Trophoblast cell (in vitro differentiated cells and primary cell): ENCODE measurements at regions not wholly inside any gene's neighbourhood (a gene's known extent, or its start where the extent isn't known, plus 50 kb on each side); places are given as distances from the start of the nearest gene placed in this dataset.
"Not testable (repeated sequence)": the region's sequence is repeated elsewhere in the genome, so short reads cannot be mapped to it uniquely, and the experiment has no call there.

Experiments used
- DNase-seq, 2 donors: peaks; one replicate each; pipeline ENCODE4 v3.0.0-alpha.2; 2016
- H2AFZ ChIP-seq: 2 replicates; pipeline ENCODE4 v1.6.1; 2013; ENCODE audit warnings: low read length, moderate library complexity, mild to moderate bottlenecking; ENCODE audit not compliant: insufficient read depth, poor library complexity
- H2AK5ac ChIP-seq: 2 replicates; pipeline ENCODE4 v1.6.1; 2013; ENCODE audit warnings: mild to moderate bottlenecking, low read length
- H2BK120ac ChIP-seq: 2 replicates; pipeline ENCODE4 v1.6.1; 2013; ENCODE audit warnings: low read length, mild to moderate bottlenecking, moderate library complexity; ENCODE audit not compliant: insufficient read depth, poor library complexity
- H2BK12ac ChIP-seq: 2 replicates; pipeline ENCODE4 v1.6.1; 2013; ENCODE audit warnings: mild to moderate bottlenecking, low read length, moderate library complexity
- H2BK5ac ChIP-seq: 2 replicates; pipeline ENCODE4 v1.6.1; 2013; ENCODE audit warnings: low read length, low read depth, moderate library complexity, mild to moderate bottlenecking; ENCODE audit not compliant: poor library complexity
- H3K14ac ChIP-seq: 2 replicates; pipeline ENCODE4 v1.6.1; 2013; ENCODE audit warnings: mild to moderate bottlenecking, low read length
- H3K18ac ChIP-seq: 2 replicates; pipeline ENCODE4 v1.6.1; 2013; ENCODE audit warnings: mild to moderate bottlenecking, low read length
- H3K23ac ChIP-seq: 2 replicates; pipeline ENCODE4 v1.6.1; 2013; ENCODE audit warnings: low read length
- H3K27ac ChIP-seq: 2 replicates; pipeline ENCODE4 v1.5.1; 2013; ENCODE audit warnings: low read depth, mild to moderate bottlenecking, inconsistent platforms, low read length, moderate library complexity
- H3K27me3 ChIP-seq: 2 replicates; pipeline ENCODE4 v1.6.1; 2013; ENCODE audit warnings: inconsistent platforms, mild to moderate bottlenecking, low read length, moderate library complexity; ENCODE audit not compliant: insufficient read depth
- H3K36me3 ChIP-seq, 2 experiments: 1 replicate in 1 of 2; 2 replicates in 1 of 2; pipeline ENCODE4 v1.6.1; 2013; ENCODE audit warnings: low read length in 2 of 2, mild to moderate bottlenecking in 2 of 2, moderate library complexity in 1 of 2; ENCODE audit not compliant: insufficient read depth in 2 of 2, control insufficient read depth in 1 of 2
- H3K4ac ChIP-seq: 2 replicates; pipeline ENCODE4 v1.6.1; 2013; ENCODE audit warnings: low read depth, mild to moderate bottlenecking, low read length, moderate library complexity
- H3K4me1 ChIP-seq, 2 experiments: 1 replicate in 1 of 2; 2 replicates in 1 of 2; pipeline ENCODE4 v1.6.1; 2013; ENCODE audit warnings: low read length in 2 of 2, mild to moderate bottlenecking in 2 of 2, moderate library complexity in 1 of 2; ENCODE audit not compliant: insufficient read depth in 2 of 2, control insufficient read depth in 1 of 2
- H3K4me2 ChIP-seq: 2 replicates; pipeline ENCODE4 v1.6.1; 2013; ENCODE audit warnings: inconsistent platforms, mild to moderate bottlenecking, low read length, moderate library complexity
- H3K4me3 ChIP-seq: 2 replicates; pipeline ENCODE4 v1.5.1; 2013; ENCODE audit warnings: mild to moderate bottlenecking, low read depth, low read length, inconsistent platforms
- H3K79me1 ChIP-seq: one replicate; pipeline ENCODE4 v1.6.1; 2013; ENCODE audit warnings: low read length
- H3K79me2 ChIP-seq: 2 replicates; pipeline ENCODE4 v1.6.1; 2013; ENCODE audit warnings: low read length, mild to moderate bottlenecking; ENCODE audit not compliant: control insufficient read depth, insufficient read depth, poor library complexity
- H3K9ac ChIP-seq: 2 replicates; pipeline ENCODE4 v1.6.1; 2013; ENCODE audit warnings: mild to moderate bottlenecking, low read length
- H3K9me3 ChIP-seq: 2 replicates; pipeline ENCODE4 v1.6.1; 2013; ENCODE audit warnings: low read depth, mild to moderate bottlenecking, control low read depth, inconsistent platforms, low read length; ENCODE audit not compliant: insufficient read depth
- H4K12ac ChIP-seq: 2 replicates; pipeline ENCODE4 v1.6.1; 2013; ENCODE audit warnings: low read depth, mild to moderate bottlenecking, low read length, moderate library complexity
- H4K8ac ChIP-seq: 2 replicates; pipeline ENCODE4 v1.6.1; 2013; ENCODE audit warnings: low read depth, mild to moderate bottlenecking, low read length, moderate library complexity
- H4K91ac ChIP-seq: one replicate; pipeline ENCODE4 v1.6.1; 2013; ENCODE audit warnings: low read depth, mild to moderate bottlenecking, low read length, moderate library complexity
- WGBS: extraction: QIAGEN DNeasy Blood & Tissue Kit; methylation state at CpG from one replicate; pipeline ENCODE4 v1.1.7; 2013; ENCODE audit warnings: missing lambda C conversion rate; ENCODE audit not compliant: insufficient read length, insufficient coverage; ENCODE audit errors: extremely low coverage; 5-methylcytosine and 5-hydroxymethylcytosine counted together

- not testable (repeated sequence) for H3K79me1 ChIP-seq, H2BK12ac ChIP-seq, H3K4me3 ChIP-seq, H3K9me3 ChIP-seq, H3K27me3 ChIP-seq, H2AFZ ChIP-seq, H4K8ac ChIP-seq, H3K4me2 ChIP-seq, H4K91ac ChIP-seq, H2AK5ac ChIP-seq, DNase-seq, H3K4me1 ChIP-seq, H3K4ac ChIP-seq, H2BK120ac ChIP-seq, H4K12ac ChIP-seq, H2BK5ac ChIP-seq, H3K14ac ChIP-seq, H3K9ac ChIP-seq, H3K23ac ChIP-seq, H3K36me3 ChIP-seq, H3K27ac ChIP-seq, H3K79me2 ChIP-seq, H3K18ac ChIP-seq
- WGBS: no CpG with 5 or more reads among the region's 2 CpGs
Observed at GRCh38 chr5:123280854-123281253, 142.3 kb downstream of the CEP120 start.

GRCh38 chr5:123279136-123279535 is 144.1 kb downstream of the CEP120 start:
- H3K9ac ChIP-seq: no peak overlapping the region
- DNase-seq: no peak
- WGBS: no CpG with 5 or more reads among the region's 3 CpGs
- H2BK5ac ChIP-seq: no peak overlapping the region
- H3K27ac ChIP-seq: no peak overlapping the region
- H2AFZ ChIP-seq: no peak overlapping the region
- H4K8ac ChIP-seq: peak overlapping the region; percentile 60
- H3K27me3 ChIP-seq: no peaks in the 10 kb centered on the region
- H2BK120ac ChIP-seq: no peak overlapping the region
- no peaks in the 10 kb centered on the region for H3K9me3 ChIP-seq
- no peak overlapping the region for H2AK5ac ChIP-seq
- H3K4ac ChIP-seq: no peak overlapping the region
- no peaks in the 10 kb centered on the region for H3K36me3 ChIP-seq
- H3K79me2 ChIP-seq: no peaks in the 10 kb centered on the region
- H3K4me3 ChIP-seq: no peak overlapping the region
- H3K18ac ChIP-seq: no peak overlapping the region
- H4K12ac ChIP-seq: no peak overlapping the region
- peaks cover 0 to 6% of the 10 kb centered on the region in 2 experiments for H3K4me1 ChIP-seq
- no peaks in the 10 kb centered on the region for H3K79me1 ChIP-seq
- no peak overlapping the region for H3K23ac ChIP-seq
- H4K91ac ChIP-seq: no peak overlapping the region
- no peak overlapping the region for H2BK12ac ChIP-seq
- H3K14ac ChIP-seq: no peak overlapping the region
- H3K4me2 ChIP-seq: no peak overlapping the region

- H4K12ac ChIP-seq: no peak overlapping the region
- H3K27me3 ChIP-seq: no peaks in the 10 kb centered on the region
- no peak overlapping the region for H3K4me3 ChIP-seq
- WGBS: no CpG with 5 or more reads among the region's 5 CpGs
- H3K27ac ChIP-seq: no peak overlapping the region
- peaks cover 0 to 6% of the 10 kb centered on the region in 2 experiments for H3K4me1 ChIP-seq
- H3K79me2 ChIP-seq: no peaks in the 10 kb centered on the region
- no peak overlapping the region for H3K14ac ChIP-seq
- H4K91ac ChIP-seq: no peak overlapping the region
- no peak overlapping the region for H2AFZ ChIP-seq
- H3K4ac ChIP-seq: no peak overlapping the region
- H3K4me2 ChIP-seq: no peak overlapping the region
- H2AK5ac ChIP-seq: no peak overlapping the region
- H3K79me1 ChIP-seq: no peaks in the 10 kb centered on the region
- no peak overlapping the region for H4K8ac ChIP-seq
- no peak overlapping the region for H2BK5ac ChIP-seq
- no peak overlapping the region for H2BK120ac ChIP-seq
- no peaks in the 10 kb centered on the region for H3K36me3 ChIP-seq
- no peaks in the 10 kb centered on the region for H3K9me3 ChIP-seq
- H3K9ac ChIP-seq: no peak overlapping the region
- DNase-seq: peak; percentile 45 to 74
- no peak overlapping the region for H3K18ac ChIP-seq
- H2BK12ac ChIP-seq: no peak overlapping the region
- no peak overlapping the region for H3K23ac ChIP-seq
Observed at GRCh38 chr5:123278284-123278683, 144.9 kb downstream of the CEP120 start.

DNA sequence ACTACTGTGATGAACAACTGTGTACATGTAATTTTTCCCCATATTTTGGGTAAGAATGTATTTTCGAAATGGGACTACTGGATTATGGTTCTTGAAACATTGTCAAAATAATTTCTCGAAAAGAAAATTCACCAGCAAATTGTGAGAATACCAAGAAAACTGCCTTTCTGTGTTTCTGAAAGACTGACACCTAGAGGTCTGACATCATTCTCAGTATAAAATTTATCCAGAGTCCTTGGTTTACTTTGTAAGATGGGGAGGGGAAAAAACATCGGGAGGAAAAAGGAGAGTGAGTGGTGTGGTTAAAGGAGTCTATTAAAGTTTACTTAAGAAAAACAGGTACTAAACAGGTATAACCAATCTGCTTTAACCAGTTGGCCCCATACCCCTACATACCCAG is 149.2 kb downstream of the CEP120 start:
- H3K36me3 ChIP-seq: no peaks in the 10 kb centered on the region
- no peak overlapping the region for H3K4me3 ChIP-seq
- no peak overlapping the region for H4K8ac ChIP-seq
- no peak overlapping the region for H3K23ac ChIP-seq
- no peak overlapping the region for H4K91ac ChIP-seq
- H2AFZ ChIP-seq: no peak overlapping the region
- H3K4me1 ChIP-seq: peaks cover 0 to 4% of the 10 kb centered on the region in 2 experiments
- no peak overlapping the region for H3K18ac ChIP-seq
- H3K4me2 ChIP-seq: no peak overlapping the region
- H2BK12ac ChIP-seq: no peak overlapping the region
- no CpG with 5 or more reads among the region's 3 CpGs for WGBS
- no peak overlapping the region for H4K12ac ChIP-seq
- no peak overlapping the region for H3K14ac ChIP-seq
- no peaks in the 10 kb centered on the region for H3K79me2 ChIP-seq
- no peak overlapping the region for H3K9ac ChIP-seq
- no peak for DNase-seq
- H2AK5ac ChIP-seq: no peak overlapping the region
- no peaks in the 10 kb centered on the region for H3K9me3 ChIP-seq
- no peaks in the 10 kb centered on the region for H3K79me1 ChIP-seq
- H2BK5ac ChIP-seq: no peak overlapping the region
- no peak overlapping the region for H2BK120ac ChIP-seq
- no peak overlapping the region for H3K4ac ChIP-seq
- no peak overlapping the region for H3K27ac ChIP-seq
- H3K27me3 ChIP-seq: no peaks in the 10 kb centered on the region
